Ectodermal cell (in vitro differentiated cells): ENCODE measurements at regions not wholly inside any gene's neighbourhood (a gene's known extent, or its start where the extent isn't known, plus 50 kb on each side); places are given as distances from the start of the nearest gene placed in this dataset.

Source experiments
- H3K27ac ChIP-seq: 2 replicates; pipeline ENCODE4 v1.7.0; 2013; ENCODE audit warnings: mild to moderate bottlenecking, low read depth, low read length; ENCODE audit not compliant: insufficient read depth, poor library complexity, severe bottlenecking
- H3K27me3 ChIP-seq: 2 replicates; pipeline ENCODE4 v1.7.0; 2013; ENCODE audit warnings: mild to moderate bottlenecking, low read length; ENCODE audit not compliant: insufficient read depth, control insufficient read depth, poor library complexity, severe bottlenecking
- H3K36me3 ChIP-seq: one replicate; pipeline ENCODE4 v1.7.0; 2013; ENCODE audit warnings: low read length; ENCODE audit not compliant: control insufficient read depth, insufficient read depth
- H3K4me1 ChIP-seq: one replicate; pipeline ENCODE4 v1.7.0; 2013; ENCODE audit warnings: low read length; ENCODE audit not compliant: control insufficient read depth, insufficient read depth
- H3K4me3 ChIP-seq: 2 replicates; pipeline ENCODE4 v1.7.0; 2013; ENCODE audit warnings: low read depth, low read length, control low read depth; ENCODE audit not compliant: insufficient read depth
- H3K9me3 ChIP-seq: 2 replicates; pipeline ENCODE4 v1.7.0; 2013; ENCODE audit warnings: mild to moderate bottlenecking, low read length, moderate library complexity; ENCODE audit not compliant: control insufficient read depth
- WGBS, 2 experiments: methylation state at CpG; one replicate each; pipeline ENCODE4 v1.1.7; 2013; ENCODE audit warnings: missing lambda C conversion rate in 2 of 2; 5-methylcytosine and 5-hydroxymethylcytosine counted together

DNA sequence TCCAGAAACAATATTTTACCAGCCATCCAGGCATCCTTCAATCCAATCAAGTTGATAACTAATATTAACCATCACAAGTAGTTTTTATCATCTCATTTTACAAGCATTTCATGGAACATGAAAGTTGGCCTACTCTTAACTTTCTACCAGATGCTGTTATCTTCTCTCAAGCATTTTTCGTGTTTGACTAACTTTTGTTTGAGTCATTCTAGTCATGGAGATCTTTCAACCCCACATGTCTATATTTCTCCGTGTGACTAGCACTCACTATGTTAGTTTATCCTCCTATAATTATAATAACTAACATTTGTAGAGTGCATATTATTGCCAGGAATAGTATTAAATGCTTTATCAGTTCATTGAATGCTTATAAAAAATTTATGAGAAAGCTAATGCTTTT, 307.0 kb upstream of the CWC22 start:
- 93 to 100% methylated on average over 1 of the region's 2 CpGs for WGBS, 2 experiments
- H3K4me1 ChIP-seq: no peaks in the 10 kb centered on the region

DNA sequence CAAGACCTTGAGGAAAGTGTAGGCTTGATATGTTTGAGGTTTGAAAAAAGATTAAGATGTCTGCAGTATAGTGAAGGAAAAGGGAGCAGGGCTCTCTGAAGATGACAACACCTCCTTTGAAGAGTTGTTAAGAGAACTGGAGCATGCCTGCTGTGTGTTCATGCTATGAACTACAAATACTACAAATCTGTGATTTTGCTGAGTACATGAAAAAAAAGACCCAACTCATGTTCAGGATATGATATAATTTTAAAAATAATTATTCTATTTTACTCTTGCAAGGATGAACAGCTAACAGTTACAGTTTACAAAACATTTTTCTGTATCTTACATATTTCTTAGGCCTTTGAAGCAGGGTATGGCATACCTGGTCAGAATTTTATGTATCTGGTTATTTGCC, 305.4 kb upstream of the CWC22 start:
- Histone ChIP-seq H3K36me3 (no peaks in the 10 kb centered on the region), H3K4me1 (no peaks in the 10 kb centered on the region), H3K27ac (no peak overlapping the region), H3K4me3 (no peak overlapping the region), H3K9me3 (no peaks in the 10 kb centered on the region), H3K27me3 (no peaks in the 10 kb centered on the region)

More for the DNA sequence above, 307.0 kb upstream of the CWC22 start:
- Histone ChIP-seq H3K36me3 (no peaks in the 10 kb centered on the region), H3K4me3 (no peak overlapping the region), H3K27me3 (no peaks in the 10 kb centered on the region), H3K9me3 (no peaks in the 10 kb centered on the region), H3K27ac (no peak overlapping the region)

GRCh38 chr2:180307096-180307495, 300.0 kb upstream of the CWC22 start:
- 100% methylated on average over 1 of the region's 1 CpG; no CpG with 5 or more reads in 1 of the 2 experiments for WGBS, 2 experiments
- no peak overlapping the region for H3K27ac ChIP-seq
- H3K4me3 ChIP-seq: no peak overlapping the region
- no peaks in the 10 kb centered on the region for H3K36me3 ChIP-seq
- no peaks in the 10 kb centered on the region for H3K27me3 ChIP-seq
- no peaks in the 10 kb centered on the region for H3K4me1 ChIP-seq
- no peaks in the 10 kb centered on the region for H3K9me3 ChIP-seq

GRCh38 chr2:180306346-180306745, 299.2 kb upstream of the CWC22 start:
- Histone ChIP-seq H3K36me3 (no peaks in the 10 kb centered on the region), H3K27ac (no peak overlapping the region), H3K4me3 (no peak overlapping the region), H3K27me3 (no peaks in the 10 kb centered on the region), H3K4me1 (no peaks in the 10 kb centered on the region), H3K9me3 (no peaks in the 10 kb centered on the region)
- 94% methylated on average over 2 of the region's 2 CpGs; no CpG with 5 or more reads in 1 of the 2 experiments for WGBS, 2 experiments

DNA sequence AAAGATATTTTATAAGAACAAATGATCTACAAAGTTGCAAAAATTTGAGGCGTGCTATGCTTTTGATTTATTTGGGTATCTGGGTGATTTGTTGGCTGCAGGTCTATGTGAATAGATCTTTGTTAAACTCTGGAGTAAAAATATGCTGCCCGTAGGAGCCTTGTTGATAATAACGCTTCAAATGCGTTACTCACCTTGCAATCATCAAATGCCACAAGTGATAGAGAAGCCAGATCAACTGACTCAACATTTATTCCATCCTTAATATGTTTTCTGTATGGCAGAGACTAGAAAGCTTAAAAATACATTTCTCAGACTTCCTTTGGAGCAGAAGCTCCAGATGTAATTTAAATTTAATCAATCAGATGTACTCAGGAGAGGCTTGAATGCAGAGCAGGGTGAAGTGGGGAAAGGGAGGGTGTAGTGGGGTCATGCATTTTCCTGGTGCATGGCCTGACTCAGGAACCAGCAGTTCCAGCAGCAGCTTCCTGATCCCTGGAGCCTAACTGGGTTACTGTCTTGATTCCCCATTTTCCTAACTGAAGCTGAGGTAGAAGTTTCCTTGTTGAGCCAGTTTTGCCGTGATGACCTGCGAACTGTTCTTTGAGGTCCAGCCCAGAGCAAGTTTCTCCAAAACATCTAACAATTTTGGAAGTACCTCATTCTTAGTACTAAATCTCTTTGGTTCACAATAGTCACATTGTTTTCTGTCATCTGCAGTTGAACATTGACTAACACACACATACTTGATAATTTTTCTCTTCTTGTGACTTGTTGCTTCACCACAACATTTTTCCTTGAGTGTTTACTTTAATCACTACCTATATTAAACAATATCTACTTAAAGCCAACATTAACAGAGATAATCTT, 284.7 kb upstream of the CWC22 start:
- no peaks in the 10 kb centered on the region for H3K9me3 ChIP-seq
- 95 to 98% methylated on average over 6 of the region's 6 CpGs for WGBS, 2 experiments
- no peak overlapping the region for H3K27ac ChIP-seq

DNA sequence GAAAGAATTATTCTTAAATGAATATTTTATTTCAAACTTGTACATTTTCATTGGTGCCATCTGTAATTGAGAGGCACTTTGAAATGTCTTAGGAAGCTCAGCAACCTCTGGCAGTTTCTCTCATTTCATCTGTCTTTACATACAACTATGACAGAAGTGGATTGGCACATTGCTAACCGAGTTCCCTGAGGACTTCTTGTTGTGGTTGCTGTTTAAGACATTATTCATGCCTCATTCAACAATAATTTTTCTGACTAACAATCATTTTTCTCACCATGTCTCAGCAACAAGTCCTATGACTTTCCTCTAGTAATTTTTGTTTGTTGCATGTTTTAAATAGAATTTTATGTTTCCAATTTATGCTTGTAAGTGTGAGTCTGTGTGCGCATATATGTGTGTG, 284.0 kb upstream of the CWC22 start:
- WGBS, 2 experiments: 0 to 43% methylated on average over 1 to 2 of the region's 2 CpGs
- Histone ChIP-seq H3K27ac (no peak overlapping the region), H3K9me3 (no peaks in the 10 kb centered on the region), H3K36me3 (no peaks in the 10 kb centered on the region), H3K4me3 (no peak overlapping the region), H3K27me3 (no peaks in the 10 kb centered on the region), H3K4me1 (no peaks in the 10 kb centered on the region)

More for the DNA sequence above, 284.7 kb upstream of the CWC22 start:
- Histone ChIP-seq H3K27me3 (no peaks in the 10 kb centered on the region), H3K4me3 (no peak overlapping the region), H3K4me1 (no peaks in the 10 kb centered on the region), H3K36me3 (no peaks in the 10 kb centered on the region)

DNA sequence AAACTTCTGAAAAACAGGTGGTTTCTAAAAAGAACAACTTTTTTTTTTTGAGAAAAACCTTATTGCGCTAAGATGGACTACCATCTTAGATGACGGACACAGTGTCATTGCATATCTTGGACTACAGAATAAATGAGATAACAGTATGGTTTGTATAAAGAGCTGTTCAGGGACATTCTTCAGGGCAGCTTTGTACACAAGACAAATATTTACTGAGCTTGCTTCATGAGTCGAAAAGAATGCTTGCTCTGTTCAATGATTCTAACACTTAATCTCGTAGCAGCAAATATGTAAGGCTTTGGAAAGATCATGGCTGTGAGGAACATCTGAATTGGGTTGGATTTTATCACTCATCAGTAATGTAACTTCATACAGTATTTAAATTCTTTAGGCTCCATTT, 282.5 kb upstream of the CWC22 start:
- Histone ChIP-seq H3K4me3 (no peak overlapping the region), H3K9me3 (no peaks in the 10 kb centered on the region), H3K27ac (no peak overlapping the region), H3K27me3 (no peaks in the 10 kb centered on the region), H3K36me3 (no peaks in the 10 kb centered on the region), H3K4me1 (no peaks in the 10 kb centered on the region)
- 93 to 96% methylated on average over 4 of the region's 4 CpGs for WGBS, 2 experiments

DNA sequence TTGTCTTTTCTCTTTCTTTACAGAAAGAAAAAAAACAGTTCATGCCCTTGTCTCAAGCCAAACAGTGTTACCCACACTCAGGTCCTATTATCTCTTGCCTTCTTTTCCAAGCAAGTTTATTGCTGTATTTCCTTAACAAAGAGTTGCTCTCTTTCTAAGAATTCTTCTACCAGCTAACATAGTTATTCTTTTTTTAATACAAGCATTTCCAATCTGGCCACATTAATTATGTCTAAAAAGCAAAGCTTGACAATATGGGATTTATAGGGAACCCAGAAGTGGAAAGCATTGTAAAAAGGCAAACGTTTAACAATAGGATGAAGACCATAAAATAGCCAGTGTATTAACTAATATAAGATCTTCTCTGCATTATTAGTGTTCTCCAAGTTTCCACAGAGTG, 272.5 kb upstream of the CWC22 start:
- no CpG with 5 or more reads among the region's 1 CpG for WGBS, 2 experiments
- no peaks in the 10 kb centered on the region for H3K4me1 ChIP-seq
- H3K9me3 ChIP-seq: no peaks in the 10 kb centered on the region
- H3K4me3 ChIP-seq: no peak overlapping the region
- no peak overlapping the region for H3K27ac ChIP-seq
- no peaks in the 10 kb centered on the region for H3K27me3 ChIP-seq
- no peaks in the 10 kb centered on the region for H3K36me3 ChIP-seq

- Histone ChIP-seq H3K9me3 (no peaks in the 10 kb centered on the region), H3K27ac (no peak overlapping the region), H3K4me3 (no peak overlapping the region), H3K4me1 (no peaks in the 10 kb centered on the region), H3K36me3 (no peaks in the 10 kb centered on the region), H3K27me3 (no peaks in the 10 kb centered on the region)
- 90 to 96% methylated on average over 2 of the region's 2 CpGs for WGBS, 2 experiments
Measured at GRCh38 chr2:180276733-180277132, 269.6 kb upstream of the CWC22 start.

- no peaks in the 10 kb centered on the region for H3K36me3 ChIP-seq
- H3K27me3 ChIP-seq: no peaks in the 10 kb centered on the region
- WGBS, 2 experiments: 98 to 100% methylated on average over 3 of the region's 3 CpGs
- H3K9me3 ChIP-seq: no peaks in the 10 kb centered on the region
- no peaks in the 10 kb centered on the region for H3K4me1 ChIP-seq
- no peak overlapping the region for H3K4me3 ChIP-seq
- H3K27ac ChIP-seq: no peak overlapping the region
Measured at GRCh38 chr2:180268006-180268405, 260.9 kb upstream of the CWC22 start.
